Endometrial microvascular endothelial cells (primary cell): ENCODE measurements at regions not wholly inside any gene's neighbourhood (a gene's known extent, or its start where the extent isn't known, plus 50 kb on each side); places are given as distances from the start of the nearest gene placed in this dataset.

Source experiments
- in situ Hi-C: cut with HindIII; loops from 2 replicates; pipeline ENCODE4 v1.10.0; 2017; ENCODE audit warnings: low sequenced_read_pairs, low pct_unique_long_range_greater_than_20kb; ENCODE audit errors: inconsistent ontology term

DNA sequence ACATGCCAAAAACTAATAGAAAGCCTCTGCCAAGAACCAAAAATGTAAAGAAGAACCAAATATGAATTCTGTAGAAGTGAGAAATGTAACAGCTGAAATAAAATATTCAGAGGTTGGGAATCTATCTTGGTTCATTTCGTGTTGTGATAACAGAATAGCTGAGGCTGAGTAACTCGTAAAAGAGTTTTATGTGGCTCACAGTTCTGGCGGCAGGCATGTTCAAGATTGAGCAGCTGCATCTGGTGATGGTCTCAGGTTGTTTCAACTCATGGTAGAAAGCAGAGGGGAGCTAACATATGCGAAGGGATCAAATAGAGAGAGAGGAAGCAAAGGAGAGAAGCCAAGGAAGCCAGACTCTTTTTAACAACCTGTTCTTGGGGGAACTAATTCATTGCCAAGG lies 717.2 kb downstream of the TNS3 start:
- in situ Hi-C loops: no loop called here

DNA sequence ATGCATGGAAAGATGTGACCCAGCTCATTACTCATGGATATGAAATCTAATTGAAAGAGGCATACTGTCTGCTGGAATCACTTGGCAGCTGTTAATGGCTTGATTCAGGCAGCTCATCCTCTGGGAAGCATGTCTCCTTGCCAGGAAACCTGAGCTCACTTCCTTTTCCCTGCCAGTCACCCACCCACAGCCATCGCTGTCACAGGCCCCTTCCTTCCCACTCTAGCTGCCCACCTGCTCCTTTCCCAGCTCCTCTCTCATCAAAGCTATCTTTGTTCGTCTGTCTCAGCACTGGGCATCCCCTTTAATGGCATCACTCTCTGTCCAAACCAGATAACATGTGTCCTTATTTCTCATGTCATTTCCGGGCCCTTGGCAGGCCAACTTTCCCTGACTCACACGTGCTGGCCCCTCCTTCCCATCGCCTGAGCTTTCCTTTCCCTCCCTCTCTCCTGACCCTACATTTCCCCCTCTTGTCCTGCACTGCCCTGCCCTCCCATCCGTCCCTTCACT lies 721.9 kb downstream of the TNS3 start:
- in situ Hi-C loops: no loop called here

GRCh38 chr7:46855851-46856250 lies 726.1 kb downstream of the TNS3 start:
- in situ Hi-C loops: no loop called here

- in situ Hi-C loops: no loop called here
These were observed 726.9 kb downstream of the TNS3 start for GRCh38 chr7:46854958-46855473.

GRCh38 chr7:46853451-46853850 lies 728.5 kb downstream of the TNS3 start:
- in situ Hi-C loops: no loop called here

DNA sequence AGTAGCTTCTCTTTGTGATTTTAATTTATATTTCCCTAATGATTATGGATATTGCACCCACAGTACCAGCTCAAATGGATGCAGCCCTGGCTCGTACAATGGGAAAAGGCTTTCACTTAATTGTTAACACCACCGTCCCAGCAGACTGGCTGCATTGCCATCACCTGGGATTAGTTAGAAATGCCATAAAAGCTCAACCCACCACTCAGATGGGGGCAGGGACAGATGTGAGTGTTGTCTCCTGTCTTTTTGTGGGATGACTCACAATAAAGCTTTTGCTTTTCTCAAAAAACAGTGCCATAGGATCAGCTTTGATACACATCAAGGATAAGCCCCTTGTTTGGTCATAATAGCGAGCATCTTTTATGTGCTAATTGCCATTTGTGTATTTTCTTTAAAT lies 729.1 kb downstream of the TNS3 start:
- in situ Hi-C loops: no loop called here

DNA sequence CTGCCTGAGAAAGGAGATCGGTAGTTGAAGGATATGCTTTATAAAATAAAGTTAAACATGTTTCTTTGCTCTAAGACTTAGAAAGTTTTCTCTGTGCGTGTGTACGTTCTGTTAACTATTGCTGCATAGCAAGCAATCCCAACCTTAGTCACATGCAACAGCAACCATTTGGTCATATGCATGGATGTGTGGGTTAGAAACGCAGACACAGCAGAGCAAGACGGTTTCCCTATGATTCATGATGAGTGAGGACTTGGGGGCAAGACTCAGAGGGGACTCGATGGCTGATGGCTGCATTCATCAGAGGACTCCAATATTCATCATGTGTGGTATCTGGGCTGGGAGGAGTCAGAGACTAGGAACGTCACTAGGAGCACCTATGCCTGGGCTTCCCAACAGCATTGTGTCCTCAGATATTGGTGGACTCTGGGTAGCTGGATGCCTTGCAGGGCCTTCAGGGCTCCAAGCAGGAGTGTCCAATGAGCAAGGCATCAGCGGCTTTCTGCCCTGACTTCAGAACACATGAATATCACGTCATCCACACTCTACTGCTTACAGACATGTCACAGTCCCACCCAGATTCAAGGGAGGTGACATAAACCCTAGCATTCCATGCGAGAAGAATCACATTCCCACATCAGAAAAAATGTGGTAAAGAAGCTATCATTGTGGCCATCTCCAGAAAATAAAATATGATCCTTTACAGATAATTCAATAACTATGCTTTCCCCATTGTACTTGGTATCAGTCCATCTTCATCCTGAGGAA lies 731.2 kb downstream of the TNS3 start:
- in situ Hi-C loops: no loop called here

DNA sequence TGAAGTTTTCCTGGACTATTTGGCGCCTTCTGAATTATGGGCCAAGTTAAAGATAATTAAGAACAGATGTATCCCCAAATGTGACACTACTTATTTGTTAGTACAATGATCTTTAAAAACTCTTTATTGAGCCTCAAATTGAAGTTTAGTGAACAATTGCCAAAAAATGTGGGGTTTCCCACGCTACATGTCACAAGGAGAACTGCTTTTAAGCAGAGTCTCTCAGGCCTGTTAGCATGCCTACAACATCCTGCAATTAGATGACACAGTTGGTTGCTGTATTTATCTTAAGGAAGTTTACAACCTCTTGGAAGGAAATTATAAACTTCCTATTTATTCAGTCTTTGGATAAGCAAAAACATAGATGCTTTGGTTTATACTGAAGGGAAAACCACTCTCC lies 733.0 kb downstream of the TNS3 start:
- in situ Hi-C loops: no loop called here

DNA sequence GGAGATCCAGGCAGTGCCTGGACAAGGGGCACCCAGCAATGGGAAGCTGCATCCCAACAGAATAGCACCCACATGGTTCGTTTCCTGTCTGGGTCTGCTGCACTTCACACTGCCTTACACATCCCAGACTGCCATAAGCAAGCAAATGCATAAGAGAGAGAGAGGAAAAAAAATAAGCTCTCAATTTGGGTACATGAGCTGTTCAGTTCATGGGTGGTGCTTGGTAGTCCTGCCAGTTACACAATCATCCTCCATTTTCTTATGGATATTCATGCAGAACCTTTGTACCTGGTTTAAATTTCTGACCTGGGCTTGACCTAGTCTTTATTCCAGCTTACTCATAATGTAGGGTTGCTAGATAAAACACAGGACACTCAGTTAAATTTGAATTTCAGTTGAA lies 733.6 kb downstream of the TNS3 start:
- in situ Hi-C loops: no loop called here

DNA sequence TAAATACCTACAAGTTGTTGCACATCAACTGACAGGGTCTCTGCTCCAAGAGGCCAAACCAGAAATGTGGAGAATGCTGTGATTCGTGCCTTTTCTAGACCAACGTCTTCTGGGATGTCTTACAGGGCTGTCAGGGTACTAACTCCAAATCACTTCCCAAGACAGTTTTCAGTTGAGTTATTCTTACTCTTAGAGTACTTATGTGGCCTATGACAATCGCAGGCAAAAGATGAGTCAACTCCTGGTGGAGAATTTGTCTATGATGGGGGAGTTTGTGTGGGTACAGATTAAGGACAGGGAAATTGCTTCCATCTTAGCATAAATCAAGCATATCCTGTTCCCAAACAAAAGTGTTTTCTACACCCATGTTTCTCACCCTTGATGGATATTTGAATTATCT lies 734.8 kb downstream of the TNS3 start:
- in situ Hi-C loops: no loop called here

DNA sequence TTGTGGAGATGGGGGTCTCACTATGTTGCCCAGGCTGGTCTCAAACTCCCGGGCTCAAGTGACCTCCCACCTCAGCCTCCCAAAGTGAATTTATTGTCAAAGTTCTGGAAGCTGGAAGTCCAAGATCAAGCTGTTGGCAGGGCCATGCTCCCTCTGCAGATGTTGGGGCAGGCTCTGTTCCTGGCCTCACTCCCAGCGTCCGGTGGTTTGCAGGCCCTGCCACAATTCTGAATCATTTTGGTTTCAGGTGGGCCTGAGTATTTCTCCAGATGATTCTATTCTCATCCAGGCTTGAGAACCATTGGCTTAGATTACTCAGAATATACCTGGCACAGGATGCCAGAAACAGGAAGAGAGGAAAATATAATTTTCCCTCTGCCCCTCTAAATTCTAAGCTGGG lies 737.4 kb downstream of the TNS3 start:
- in situ Hi-C loops: no loop called here

DNA sequence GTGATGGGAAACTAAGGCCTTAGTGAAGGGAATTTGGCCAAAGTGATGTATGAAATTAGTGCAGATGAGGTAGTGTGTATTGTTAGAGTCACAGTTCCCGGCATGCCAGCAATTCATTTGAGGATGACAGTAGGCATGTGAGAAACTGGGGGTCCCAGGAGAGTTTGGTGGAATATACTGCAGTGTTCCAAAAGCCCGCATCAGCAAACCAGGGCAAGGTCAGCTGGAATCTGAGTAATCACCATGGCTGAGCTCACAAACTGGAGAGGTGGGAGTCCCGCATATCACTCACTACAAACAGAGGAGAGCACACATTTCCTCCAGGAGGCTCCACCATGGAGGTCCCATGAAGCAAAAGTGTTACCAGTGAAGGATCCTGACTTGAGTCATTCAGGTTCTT lies 740.7 kb downstream of the TNS3 start:
- in situ Hi-C loops: no loop called here

GRCh38 chr7:46839651-46840050 lies 742.3 kb downstream of the TNS3 start:
- in situ Hi-C loops: no loop called here

- in situ Hi-C loops: no loop called here
These were observed 743.4 kb downstream of the TNS3 start for GRCh38 chr7:46838463-46838862.

- in situ Hi-C loops: no loop called here
These were observed 746.4 kb downstream of the TNS3 start for GRCh38 chr7:46835556-46835955.

- in situ Hi-C loops: no loop called here
These were observed 747.0 kb downstream of the TNS3 start for GRCh38 chr7:46834921-46835320.

GRCh38 chr7:46833197-46833596 lies 748.7 kb downstream of the TNS3 start:
- in situ Hi-C loops: no loop called here

- in situ Hi-C loops: no loop called here
These were observed 749.8 kb downstream of the TNS3 start for GRCh38 chr7:46832136-46832535.

GRCh38 chr7:46819819-46820218 lies 762.1 kb downstream of the TNS3 start:
- in situ Hi-C loops: no loop called here

DNA sequence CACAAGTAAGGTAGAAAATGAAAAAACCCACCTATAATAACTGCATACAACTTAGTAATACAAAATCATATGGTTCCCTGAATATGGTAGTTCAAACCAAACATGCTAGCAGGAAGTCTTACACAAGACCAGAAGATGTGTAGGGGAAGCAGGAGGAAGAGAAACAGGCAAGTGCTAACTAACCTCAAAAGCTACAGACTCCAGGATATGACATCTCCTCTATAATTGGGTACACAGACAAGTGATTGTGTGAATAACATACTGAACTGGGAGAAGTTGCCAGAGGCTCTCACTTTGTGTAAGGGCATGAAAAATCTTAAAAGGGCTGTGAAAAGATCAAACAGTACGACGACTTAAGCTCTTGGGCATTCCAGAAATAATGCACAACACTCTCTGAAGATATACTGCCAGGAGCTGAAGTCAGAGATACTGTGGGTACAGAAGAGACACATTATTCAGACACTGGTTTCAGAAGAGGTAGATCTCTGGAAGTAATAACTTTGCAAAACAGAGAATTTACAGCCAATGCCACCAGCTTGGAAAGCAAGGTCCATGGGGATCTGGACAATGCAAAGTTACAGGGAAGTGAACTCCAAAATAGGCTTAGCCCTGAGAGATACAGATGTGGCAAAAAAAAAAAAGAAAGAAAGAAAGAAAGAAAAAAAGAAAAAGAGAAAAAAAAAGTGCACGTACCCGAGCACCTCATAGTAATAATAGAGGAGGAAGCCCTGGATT lies 767.2 kb downstream of the TNS3 start:
- in situ Hi-C loops: no loop called here
